Colonic mucosa (tissue), 4 donors: ENCODE measurements at regions not wholly inside any gene's neighbourhood (a gene's known extent, or its start where the extent isn't known, plus 50 kb on each side); places are given as distances from the start of the nearest gene placed in this dataset.

Experiments
- DNase-seq: peaks from one replicate; pipeline ENCODE4 v3.0.0-alpha.2; 2020
- H3K27ac ChIP-seq: fragments of 200-600 bp; one replicate; pipeline ENCODE4 v1.8.0; 2021
- H3K27me3 ChIP-seq: fragments of 200-600 bp; one replicate; pipeline ENCODE4 v1.8.0; 2021
- H3K36me3 ChIP-seq: fragments of 200-600 bp; one replicate; pipeline ENCODE4 v1.8.0; 2021
- H3K4me1 ChIP-seq: fragments of 200-600 bp; one replicate; pipeline ENCODE4 v1.8.0; 2021; ENCODE audit warnings: mild to moderate bottlenecking
- H3K4me3 ChIP-seq: fragments of 200-600 bp; one replicate; pipeline ENCODE4 v1.8.0; 2021
- H3K9ac ChIP-seq, 2 donors: one replicate each; pipeline ENCODE4 v1.7.0; 2013; ENCODE audit warnings: control low read depth in 2 of 2, low read depth in 2 of 2, low read length in 2 of 2
- H3K9me3 ChIP-seq: fragments of 200-600 bp; one replicate; pipeline ENCODE4 v1.8.0; 2021
- CTCF ChIP-seq: fragments of 200-600 bp; IDR thresholded peaks from one replicate; pipeline ENCODE4 v1.8.0; 2022; ENCODE audit warnings: antibody characterized with exemption, mild to moderate bottlenecking
- intact Hi-C: fragments of 100-400 bp; cut with DNase I; formaldehyde crosslinking; loops from one replicate; pipeline ENCODE4 v1.14.1; 2022
- donor health status: healthy.
- donor health status: DM: no; HTN: no; CAD: no.
- donor health status: DM: no; HTN: no; CAD: no.

- no peak overlapping the region for H3K9ac ChIP-seq
- no peak overlapping the region for H3K4me3 ChIP-seq
- no peak for TF ChIP-seq CTCF
- no peaks in the 10 kb centered on the region for H3K27me3 ChIP-seq
- H3K36me3 ChIP-seq, result no peaks in the 10 kb centered on the region
- intact Hi-C loops, result no loop called here
- H3K27ac ChIP-seq, result no peak overlapping the region
- H3K4me1 ChIP-seq, result no peaks in the 10 kb centered on the region
- H3K9me3 ChIP-seq, result no peaks in the 10 kb centered on the region
- DNase-seq, result no peak
Measured at GRCh38 chr14:51318813-51319597, 79.0 kb downstream of the TMX1 start.

GRCh38 chr14:51321036-51321435, 81.0 kb downstream of the TMX1 start:
- TF ChIP-seq CTCF, result no peak
- intact Hi-C loops, result no loop called here

GRCh38 chr14:51323492-51323891, 83.4 kb downstream of the TMX1 start:
- DNase-seq, result no peak
- intact Hi-C loops, result no loop called here
- Histone ChIP-seq H3K9me3 (no peaks in the 10 kb centered on the region), H3K27ac (no peak overlapping the region), H3K4me3 (no peak overlapping the region), H3K9ac (no peak overlapping the region), H3K36me3 (no peaks in the 10 kb centered on the region), H3K27me3 (no peaks in the 10 kb centered on the region), H3K4me1 (no peaks in the 10 kb centered on the region)
- TF ChIP-seq CTCF, result no peak

More at GRCh38 chr14:51321036-51321435, 81.0 kb downstream of the TMX1 start:
- H3K36me3 ChIP-seq, result no peaks in the 10 kb centered on the region
- no peaks in the 10 kb centered on the region for H3K27me3 ChIP-seq
- no peak overlapping the region for H3K27ac ChIP-seq
- DNase-seq, result no peak
- H3K9me3 ChIP-seq, result no peaks in the 10 kb centered on the region
- H3K4me1 ChIP-seq, result no peaks in the 10 kb centered on the region
- H3K9ac ChIP-seq, result no peak overlapping the region
- no peak overlapping the region for H3K4me3 ChIP-seq

- Histone ChIP-seq H3K27ac (no peak overlapping the region), H3K36me3 (no peaks in the 10 kb centered on the region)
Measured at GRCh38 chr14:51327376-51327775, 87.3 kb downstream of the TMX1 start.

GRCh38 chr14:51328064-51328771, 88.2 kb downstream of the TMX1 start:
- peak overlapping the region; percentile 55 for H3K27ac ChIP-seq
- H3K36me3 ChIP-seq, result no peaks in the 10 kb centered on the region
- H3K4me1 ChIP-seq, result no peaks in the 10 kb centered on the region
- H3K27me3 ChIP-seq, result peaks cover 3% of the 10 kb centered on the region
- no peaks in the 10 kb centered on the region for H3K9me3 ChIP-seq
- no peak for TF ChIP-seq CTCF
- intact Hi-C loops, result no loop called here
- no peak for DNase-seq
- no peak overlapping the region for H3K4me3 ChIP-seq
- H3K9ac ChIP-seq, result no peak overlapping the region

More at GRCh38 chr14:51327376-51327775, 87.3 kb downstream of the TMX1 start:
- DNase-seq, result no peak
- Histone ChIP-seq H3K27me3 (peaks cover 3% of the 10 kb centered on the region), H3K4me1 (no peaks in the 10 kb centered on the region), H3K9me3 (no peaks in the 10 kb centered on the region), H3K9ac (no peak overlapping the region), H3K4me3 (no peak overlapping the region)
- intact Hi-C loops, result no loop called here
- TF ChIP-seq CTCF, result no peak
